ENCODE measurements at regions not wholly inside any gene's neighbourhood (a gene's known extent, or its start where the extent isn't known, plus 50 kb on each side); places are given as distances from the start of the nearest gene placed in this dataset.

- H3K36me3 ChIP-seq: no peaks in the 10 kb centered on the region
- H3K27ac ChIP-seq: no peak overlapping the region
- intact Hi-C loops (cut with DNase I; ENCODE audit: low total_unique reads): no loop called here
- TF ChIP-seq, protein P1, sequence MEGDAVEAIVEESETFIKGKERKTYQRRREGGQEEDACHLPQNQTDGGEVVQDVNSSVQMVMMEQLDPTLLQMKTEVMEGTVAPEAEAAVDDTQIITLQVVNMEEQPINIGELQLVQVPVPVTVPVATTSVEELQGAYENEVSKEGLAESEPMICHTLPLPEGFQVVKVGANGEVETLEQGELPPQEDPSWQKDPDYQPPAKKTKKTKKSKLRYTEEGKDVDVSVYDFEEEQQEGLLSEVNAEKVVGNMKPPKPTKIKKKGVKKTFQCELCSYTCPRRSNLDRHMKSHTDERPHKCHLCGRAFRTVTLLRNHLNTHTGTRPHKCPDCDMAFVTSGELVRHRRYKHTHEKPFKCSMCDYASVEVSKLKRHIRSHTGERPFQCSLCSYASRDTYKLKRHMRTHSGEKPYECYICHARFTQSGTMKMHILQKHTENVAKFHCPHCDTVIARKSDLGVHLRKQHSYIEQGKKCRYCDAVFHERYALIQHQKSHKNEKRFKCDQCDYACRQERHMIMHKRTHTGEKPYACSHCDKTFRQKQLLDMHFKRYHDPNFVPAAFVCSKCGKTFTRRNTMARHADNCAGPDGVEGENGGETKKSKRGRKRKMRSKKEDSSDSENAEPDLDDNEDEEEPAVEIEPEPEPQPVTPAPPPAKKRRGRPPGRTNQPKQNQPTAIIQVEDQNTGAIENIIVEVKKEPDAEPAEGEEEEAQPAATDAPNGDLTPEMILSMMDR (IDR thresholded peaks at IDR 0.05): no peak
- no peaks in the 10 kb centered on the region for H3K27me3 ChIP-seq
- H3K4me3 ChIP-seq: no peak overlapping the region
- H3K9me3 ChIP-seq: no peaks in the 10 kb centered on the region
- no peaks in the 10 kb centered on the region for H3K4me1 ChIP-seq
- no peak for DNase-seq
These were observed 995.4 kb upstream of the B3GALT2 start for GRCh38 chr1:194181845-194182244.

GRCh38 chr1:194176212-194176611, 989.8 kb upstream of the B3GALT2 start:
- Histone ChIP-seq H3K4me1 (no peaks in the 10 kb centered on the region), H3K4me3 (no peak overlapping the region), H3K27me3 (no peaks in the 10 kb centered on the region), H3K36me3 (no peaks in the 10 kb centered on the region), H3K9me3 (no peaks in the 10 kb centered on the region), H3K27ac (no peak overlapping the region)
- DNase-seq: no peak
- TF ChIP-seq, protein P1 (IDR thresholded peaks at IDR 0.05): no peak
- intact Hi-C loops (cut with DNase I; ENCODE audit: low total_unique reads): no loop called here

- Histone ChIP-seq H3K36me3 (no peaks in the 10 kb centered on the region), H3K4me1 (no peaks in the 10 kb centered on the region), H3K9me3 (no peaks in the 10 kb centered on the region), H3K4me3 (no peak overlapping the region), H3K27me3 (no peaks in the 10 kb centered on the region), H3K27ac (no peak overlapping the region)
- TF ChIP-seq, protein P1 (IDR thresholded peaks at IDR 0.05): no peak
- intact Hi-C loops (cut with DNase I; ENCODE audit: low total_unique reads): no loop called here
- no peak for DNase-seq
These were observed 988.8 kb upstream of the B3GALT2 start for GRCh38 chr1:194175251-194175650.

DNA sequence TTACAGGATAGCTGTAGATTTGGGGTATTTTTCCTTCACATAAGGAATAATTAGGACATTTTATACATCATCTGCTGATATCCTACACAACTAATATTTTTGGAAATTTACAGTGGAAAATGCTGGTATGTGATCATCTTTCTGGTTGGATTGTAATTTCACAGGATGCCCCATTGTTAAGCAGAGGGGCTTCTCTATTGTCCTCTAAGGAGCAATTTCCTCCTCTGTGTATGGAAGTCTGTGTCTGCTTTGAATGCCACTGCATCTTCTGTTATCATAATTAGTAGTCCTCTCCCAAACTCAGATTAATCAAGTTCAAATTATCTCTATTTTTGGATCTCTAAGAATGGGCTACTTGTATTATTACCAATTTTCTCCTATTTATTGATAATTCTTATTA, 988.1 kb upstream of the B3GALT2 start:
- intact Hi-C loops (cut with DNase I; ENCODE audit: low total_unique reads): no loop called here
- no peak for DNase-seq
- Histone ChIP-seq H3K36me3 (no peaks in the 10 kb centered on the region), H3K4me3 (no peak overlapping the region), H3K27ac (no peak overlapping the region), H3K4me1 (no peaks in the 10 kb centered on the region), H3K27me3 (no peaks in the 10 kb centered on the region), H3K9me3 (no peaks in the 10 kb centered on the region)
- TF ChIP-seq, protein P1 (IDR thresholded peaks at IDR 0.05): no peak

DNA sequence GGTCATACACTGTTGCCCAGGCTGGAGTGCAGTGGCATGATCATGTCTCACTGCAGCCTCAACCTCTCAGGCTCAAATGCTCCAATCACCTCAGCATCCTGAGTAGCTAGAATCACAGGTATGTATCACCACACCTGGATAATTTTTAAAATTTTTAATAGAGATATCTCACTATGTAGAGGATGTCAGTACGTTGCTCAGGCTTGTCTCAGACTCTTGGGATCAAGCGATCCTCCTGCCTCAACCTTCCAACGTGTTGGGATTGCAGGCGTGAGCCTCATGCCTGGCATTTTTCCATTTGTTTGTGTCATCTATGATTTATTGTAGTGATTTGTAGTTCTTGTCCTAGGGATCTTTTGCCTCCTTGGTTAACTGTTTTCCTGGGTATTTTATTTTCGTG, 985.2 kb upstream of the B3GALT2 start:
- H3K27ac ChIP-seq: no peak overlapping the region
- no peaks in the 10 kb centered on the region for H3K9me3 ChIP-seq
- no peaks in the 10 kb centered on the region for H3K36me3 ChIP-seq
- intact Hi-C loops (cut with DNase I; ENCODE audit: low total_unique reads): no loop called here
- H3K27me3 ChIP-seq: no peaks in the 10 kb centered on the region
- no peak for DNase-seq
- TF ChIP-seq, protein P1 (IDR thresholded peaks at IDR 0.05): no peak
- no peak overlapping the region for H3K4me3 ChIP-seq
- H3K4me1 ChIP-seq: no peaks in the 10 kb centered on the region

GRCh38 chr1:194167956-194168640, 981.7 kb upstream of the B3GALT2 start:
- no peak overlapping the region for H3K4me3 ChIP-seq
- intact Hi-C loops (cut with DNase I; ENCODE audit: low total_unique reads): no loop called here
- H3K27me3 ChIP-seq: no peaks in the 10 kb centered on the region
- TF ChIP-seq, protein P1 (IDR thresholded peaks at IDR 0.05): no peak
- no peak for DNase-seq
- H3K27ac ChIP-seq: no peak overlapping the region
- H3K4me1 ChIP-seq: no peaks in the 10 kb centered on the region
- H3K9me3 ChIP-seq: no peaks in the 10 kb centered on the region
- H3K36me3 ChIP-seq: no peaks in the 10 kb centered on the region

Data from tibial artery (tissue), 4 donors.